NOMO-1 treated with DMSO at 0.1 percent for 48 hours (cell line): ENCODE measurements at regions not wholly inside any gene's neighbourhood (a gene's known extent, or its start where the extent isn't known, plus 50 kb on each side); places are given as distances from the start of the nearest gene placed in this dataset.
"Not testable (repeated sequence)": the region's sequence is repeated elsewhere in the genome, so short reads cannot be mapped to it uniquely, and the experiment has no call there.

Source experiments
- DNase-seq: peaks from one replicate; lab custom pipeline; 2025; ENCODE audit not compliant: unreplicated experiment; lab: John Stamatoyannopoulos, UW

GRCh38 chr3:75840160-75840559, 54.8 kb upstream of the ZNF717 start:
- not testable (repeated sequence) for DNase-seq

- not testable (repeated sequence) for DNase-seq
Measured at GRCh38 chr3:75850301-75851008, 65.1 kb upstream of the ZNF717 start.

- no peak for DNase-seq
Measured at GRCh38 chr3:75863130-75863529, 77.8 kb upstream of the ZNF717 start.

- no peak for DNase-seq
Measured at GRCh38 chr3:75863878-75864277, 78.5 kb upstream of the ZNF717 start.

GRCh38 chr3:75883719-75884118, 98.4 kb upstream of the ZNF717 start:
- DNase-seq, result not testable (repeated sequence)

- DNase-seq, result no peak
Measured at GRCh38 chr3:75886971-75887526, 101.7 kb upstream of the ZNF717 start.

GRCh38 chr3:75894234-75894633, 108.9 kb upstream of the ZNF717 start:
- DNase-seq, result no peak

GRCh38 chr3:75896265-75896664, 110.9 kb upstream of the ZNF717 start:
- no peak for DNase-seq

- DNase-seq, result not testable (repeated sequence)
Measured at GRCh38 chr3:75901446-75901845, 116.1 kb upstream of the ZNF717 start.

GRCh38 chr3:75906555-75907112, 121.3 kb upstream of the ZNF717 start:
- DNase-seq, result no peak

GRCh38 chr3:75913800-75914350, 128.5 kb upstream of the ZNF717 start:
- DNase-seq, result no peak

GRCh38 chr3:75914741-75915140, 129.4 kb upstream of the ZNF717 start:
- not testable (repeated sequence) for DNase-seq

- DNase-seq, result no peak
Measured at GRCh38 chr3:75938921-75939320, 153.6 kb upstream of the ZNF717 start.

- DNase-seq, result no peak
Measured at GRCh38 chr3:75951941-75952340, 166.6 kb upstream of the ZNF717 start.

GRCh38 chr3:75960031-75960430, 174.7 kb upstream of the ZNF717 start:
- not testable (repeated sequence) for DNase-seq

- DNase-seq, result not testable (repeated sequence)
Measured at GRCh38 chr3:75962054-75962453, 176.7 kb upstream of the ZNF717 start.

GRCh38 chr3:75967071-75967470, 181.7 kb upstream of the ZNF717 start:
- DNase-seq, result no peak

- DNase-seq, result no peak
Measured at GRCh38 chr3:75978686-75979085, 193.3 kb upstream of the ZNF717 start.

GRCh38 chr3:75981401-75981800, 196.1 kb upstream of the ZNF717 start:
- DNase-seq, result no peak

GRCh38 chr3:75982151-75982550, 196.8 kb upstream of the ZNF717 start:
- no peak for DNase-seq

GRCh38 chr3:75983111-75983510, 197.8 kb upstream of the ZNF717 start:
- DNase-seq, result no peak

GRCh38 chr3:75983609-75984290, 198.4 kb upstream of the ZNF717 start:
- DNase-seq, result no peak
